ENCODE measurements at regions not wholly inside any gene's neighbourhood (a gene's known extent, or its start where the extent isn't known, plus 50 kb on each side); places are given as distances from the start of the nearest gene placed in this dataset.

GRCh38 chr6:27651371-27651732 is 178.4 kb upstream of the ZNF184 start:
- no peak for TF ChIP-seq POLR2A (IDR thresholded peaks at IDR 0.05)
- TF ChIP-seq, protein P1, sequence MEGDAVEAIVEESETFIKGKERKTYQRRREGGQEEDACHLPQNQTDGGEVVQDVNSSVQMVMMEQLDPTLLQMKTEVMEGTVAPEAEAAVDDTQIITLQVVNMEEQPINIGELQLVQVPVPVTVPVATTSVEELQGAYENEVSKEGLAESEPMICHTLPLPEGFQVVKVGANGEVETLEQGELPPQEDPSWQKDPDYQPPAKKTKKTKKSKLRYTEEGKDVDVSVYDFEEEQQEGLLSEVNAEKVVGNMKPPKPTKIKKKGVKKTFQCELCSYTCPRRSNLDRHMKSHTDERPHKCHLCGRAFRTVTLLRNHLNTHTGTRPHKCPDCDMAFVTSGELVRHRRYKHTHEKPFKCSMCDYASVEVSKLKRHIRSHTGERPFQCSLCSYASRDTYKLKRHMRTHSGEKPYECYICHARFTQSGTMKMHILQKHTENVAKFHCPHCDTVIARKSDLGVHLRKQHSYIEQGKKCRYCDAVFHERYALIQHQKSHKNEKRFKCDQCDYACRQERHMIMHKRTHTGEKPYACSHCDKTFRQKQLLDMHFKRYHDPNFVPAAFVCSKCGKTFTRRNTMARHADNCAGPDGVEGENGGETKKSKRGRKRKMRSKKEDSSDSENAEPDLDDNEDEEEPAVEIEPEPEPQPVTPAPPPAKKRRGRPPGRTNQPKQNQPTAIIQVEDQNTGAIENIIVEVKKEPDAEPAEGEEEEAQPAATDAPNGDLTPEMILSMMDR (IDR thresholded peaks at IDR 0.05), result no peak
